ENCODE measurements at regions not wholly inside any gene's neighbourhood (a gene's known extent, or its start where the extent isn't known, plus 50 kb on each side); places are given as distances from the start of the nearest gene placed in this dataset.

GRCh38 chr4:122100508-122100907, 51.6 kb upstream of the BLTP1 start:
- TF ChIP-seq, protein P1, sequence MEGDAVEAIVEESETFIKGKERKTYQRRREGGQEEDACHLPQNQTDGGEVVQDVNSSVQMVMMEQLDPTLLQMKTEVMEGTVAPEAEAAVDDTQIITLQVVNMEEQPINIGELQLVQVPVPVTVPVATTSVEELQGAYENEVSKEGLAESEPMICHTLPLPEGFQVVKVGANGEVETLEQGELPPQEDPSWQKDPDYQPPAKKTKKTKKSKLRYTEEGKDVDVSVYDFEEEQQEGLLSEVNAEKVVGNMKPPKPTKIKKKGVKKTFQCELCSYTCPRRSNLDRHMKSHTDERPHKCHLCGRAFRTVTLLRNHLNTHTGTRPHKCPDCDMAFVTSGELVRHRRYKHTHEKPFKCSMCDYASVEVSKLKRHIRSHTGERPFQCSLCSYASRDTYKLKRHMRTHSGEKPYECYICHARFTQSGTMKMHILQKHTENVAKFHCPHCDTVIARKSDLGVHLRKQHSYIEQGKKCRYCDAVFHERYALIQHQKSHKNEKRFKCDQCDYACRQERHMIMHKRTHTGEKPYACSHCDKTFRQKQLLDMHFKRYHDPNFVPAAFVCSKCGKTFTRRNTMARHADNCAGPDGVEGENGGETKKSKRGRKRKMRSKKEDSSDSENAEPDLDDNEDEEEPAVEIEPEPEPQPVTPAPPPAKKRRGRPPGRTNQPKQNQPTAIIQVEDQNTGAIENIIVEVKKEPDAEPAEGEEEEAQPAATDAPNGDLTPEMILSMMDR (IDR thresholded peaks at IDR 0.05; ENCODE audit: unreplicated experiment): no peak
- H3K36me3 Mint-ChIP-seq (ENCODE audit: insufficient read depth): no peaks in the 10 kb centered on the region
- no peaks in the 10 kb centered on the region for H3K9me3 Mint-ChIP-seq (ENCODE audit: low read depth)
- no peak overlapping the region for H3K27ac Mint-ChIP-seq
- H3K27me3 Mint-ChIP-seq: no peaks in the 10 kb centered on the region
- DNase-seq (ENCODE audit: low spot score, unreplicated experiment): no peak
- no peaks in the 10 kb centered on the region for H3K4me1 Mint-ChIP-seq (ENCODE audit: low read depth)
- no peak overlapping the region for H3K4me3 Mint-ChIP-seq (ENCODE audit: low read depth)

GRCh38 chr4:122099896-122100295, 52.2 kb upstream of the BLTP1 start:
- Mint-ChIP-seq H3K36me3 (ENCODE audit: insufficient read depth) (no peaks in the 10 kb centered on the region), H3K27me3 (no peaks in the 10 kb centered on the region), H3K4me3 (ENCODE audit: low read depth) (no peak overlapping the region), H3K9me3 (ENCODE audit: low read depth) (no peaks in the 10 kb centered on the region), H3K4me1 (ENCODE audit: low read depth) (no peaks in the 10 kb centered on the region), H3K27ac (no peak overlapping the region)
- no peak for DNase-seq (ENCODE audit: low spot score, unreplicated experiment)
- TF ChIP-seq, protein P1 (IDR thresholded peaks at IDR 0.05; ENCODE audit: unreplicated experiment): no peak

DNA sequence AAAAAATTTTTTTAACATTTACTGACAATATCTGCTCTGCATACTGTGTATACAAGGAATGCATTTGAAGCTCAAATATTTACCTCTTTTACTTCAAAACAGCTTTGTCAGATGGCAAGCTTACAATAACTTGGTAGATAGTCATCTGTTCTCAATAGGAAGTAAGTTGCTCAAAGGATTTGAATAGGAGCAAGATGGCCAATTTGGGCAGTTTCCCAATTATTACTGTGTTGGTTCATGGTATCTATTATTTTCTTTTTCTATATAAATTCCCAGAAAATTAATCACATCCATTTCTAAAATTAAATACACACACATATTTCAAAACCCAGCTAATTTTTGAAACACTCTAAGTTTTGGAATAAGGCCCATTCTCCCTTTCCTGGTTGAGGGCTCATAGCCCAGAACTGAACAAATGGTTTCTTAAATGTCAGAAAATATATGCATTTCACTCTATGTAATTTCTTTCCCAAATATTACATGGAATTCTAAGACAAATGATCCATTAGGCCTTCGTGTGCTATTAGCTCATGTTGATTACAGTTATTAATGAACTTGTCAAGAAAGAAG, 60.2 kb upstream of the BLTP1 start:
- H3K9me3 Mint-ChIP-seq (ENCODE audit: low read depth): no peaks in the 10 kb centered on the region
- H3K4me1 Mint-ChIP-seq (ENCODE audit: low read depth): no peaks in the 10 kb centered on the region
- H3K27ac Mint-ChIP-seq: no peak overlapping the region
- TF ChIP-seq, protein P1 (IDR thresholded peaks at IDR 0.05; ENCODE audit: unreplicated experiment): no peak
- H3K27me3 Mint-ChIP-seq: no peaks in the 10 kb centered on the region
- DNase-seq (ENCODE audit: low spot score, unreplicated experiment): no peak
- no peaks in the 10 kb centered on the region for H3K36me3 Mint-ChIP-seq (ENCODE audit: insufficient read depth)
- H3K4me3 Mint-ChIP-seq (ENCODE audit: low read depth): no peak overlapping the region

DNA sequence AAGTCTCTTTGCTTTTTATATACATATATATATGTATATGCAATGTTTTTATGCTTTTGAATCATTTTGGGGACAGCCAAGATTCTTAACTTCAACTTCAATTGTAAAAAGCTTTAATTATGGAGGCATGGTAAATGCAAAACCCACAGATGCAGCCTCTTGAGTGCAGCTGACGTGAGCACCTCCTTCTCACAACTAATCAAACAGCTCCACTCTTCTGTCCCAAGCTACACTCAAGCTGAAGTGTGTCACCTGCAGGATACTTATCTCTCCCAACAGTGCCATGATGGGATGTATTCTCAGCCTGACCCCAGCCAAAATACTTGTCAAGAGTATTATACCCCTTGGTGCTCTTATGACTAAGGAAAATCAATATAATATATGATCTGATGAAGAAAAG, 60.7 kb upstream of the BLTP1 start:
- TF ChIP-seq, protein P1 (IDR thresholded peaks at IDR 0.05; ENCODE audit: unreplicated experiment): no peak
- Mint-ChIP-seq H3K27me3 (no peaks in the 10 kb centered on the region), H3K36me3 (ENCODE audit: insufficient read depth) (no peaks in the 10 kb centered on the region), H3K4me1 (ENCODE audit: low read depth) (no peaks in the 10 kb centered on the region), H3K9me3 (ENCODE audit: low read depth) (no peaks in the 10 kb centered on the region), H3K27ac (no peak overlapping the region), H3K4me3 (ENCODE audit: low read depth) (no peak overlapping the region)
- DNase-seq (ENCODE audit: low spot score, unreplicated experiment): no peak

GRCh38 chr4:122090989-122091388, 61.1 kb upstream of the BLTP1 start:
- TF ChIP-seq, protein P1 (IDR thresholded peaks at IDR 0.05; ENCODE audit: unreplicated experiment): no peak
- no peaks in the 10 kb centered on the region for H3K36me3 Mint-ChIP-seq (ENCODE audit: insufficient read depth)
- no peak overlapping the region for H3K27ac Mint-ChIP-seq
- H3K9me3 Mint-ChIP-seq (ENCODE audit: low read depth): no peaks in the 10 kb centered on the region
- no peak overlapping the region for H3K4me3 Mint-ChIP-seq (ENCODE audit: low read depth)
- H3K27me3 Mint-ChIP-seq: no peaks in the 10 kb centered on the region
- H3K4me1 Mint-ChIP-seq (ENCODE audit: low read depth): no peaks in the 10 kb centered on the region
- DNase-seq (ENCODE audit: low spot score, unreplicated experiment): no peak

Data from progenitor cell of endocrine pancreas (in vitro differentiated cells).